K562 (cell line): ENCODE measurements at regions not wholly inside any gene's neighbourhood (a gene's known extent, or its start where the extent isn't known, plus 50 kb on each side); places are given as distances from the start of the nearest gene placed in this dataset.

Experiments used
- CTCF ChIP-seq, 3 experiments: IDR thresholded peaks in 2 of 3; conservative IDR thresholded peaks in 1 of 3; 2 replicates each; pipeline ENCODE4 v1.5.1; 2011 to 2012; ENCODE audit warnings: low read length in 3 of 3, mild to moderate bottlenecking in 3 of 3, control low read depth in 2 of 3, improper control_type of control experiment in 1 of 3, inconsistent platforms in 1 of 3, low read depth in 1 of 3, mixed read lengths in 1 of 3, moderate library complexity in 1 of 3; ENCODE audit not compliant: insufficient read depth in 2 of 3
- ELF1 ChIP-seq: fragments of 200-800 bp; sonication (Bioruptor generic); IDR thresholded peaks from 2 replicates; pipeline ENCODE4 v1.6.1; 2016; ENCODE audit warnings: missing genetic modification characterization, missing compliant biosample characterization
- GATA2 ChIP-seq: sonication (generic); formaldehyde crosslinking; IDR thresholded peaks from 2 replicates; pipeline ENCODE4 v1.4.0; 2020; ENCODE audit warnings: mild to moderate bottlenecking, missing genetic modification reagents
- GTF2F1 ChIP-seq: IDR thresholded peaks from 2 replicates; pipeline ENCODE4 v1.6.1; 2011; ENCODE audit warnings: low read depth, low read length, improper control_type of control experiment
- MLX ChIP-seq, 2 experiments: fragments of 450-650 bp in 1 of 2; sonication (generic) in 1 of 2; formaldehyde crosslinking; conservative IDR thresholded peaks; 2 replicates each; pipeline versions ENCODE4 v1.4.0 to v1.8.1; 2020 to 2022; ENCODE audit warnings: mild to moderate bottlenecking in 1 of 2, missing genetic modification reagents in 1 of 2
- RNF2 ChIP-seq: sonication (generic); IDR thresholded peaks from 2 replicates; pipeline ENCODE4 v1.6.1; 2016
- YY1 ChIP-seq, 3 experiments: IDR thresholded peaks; 2 replicates each; pipeline ENCODE4 v1.6.1; 2011; ENCODE audit warnings: low read length in 2 of 3, mild to moderate bottlenecking in 2 of 3, moderate library complexity in 2 of 3, borderline replicate concordance in 1 of 3, control low read depth in 1 of 3, low read depth in 1 of 3; ENCODE audit not compliant: insufficient read depth in 3 of 3, insufficient replicate concordance in 2 of 3, control insufficient read depth in 1 of 3, insufficient read length in 1 of 3; ENCODE audit errors: extremely low read depth in 1 of 3
- ZFP30 ChIP-seq: fragments of 250-450 bp; sonication (Bioruptor Pico); IDR thresholded peaks from 2 replicates; pipeline ENCODE4 v1.8.0; 2022; ENCODE audit warnings: moderate library complexity, mild to moderate bottlenecking, inconsistent platforms, borderline replicate concordance

- TF ChIP-seq ZFP30 (CRISPR knock-in tag) (no peak), RNF2 (no peak), CTCF (IDR thresholded peaks at IDR 0.05 in 2 of 3, conservative IDR thresholded peaks at IDR 0.05 in 1 of 3; ENCODE audit: insufficient read depth in 2 of 3, low read depth in 1 of 3, low read length in 3 of 3) (no peak), GATA2 (CRISPR knock-in tag) (no peak), GTF2F1 (no peak), MLX (CRISPR knock-in tag; conservative IDR thresholded peaks at IDR 0.05) (no peak), YY1 (IDR thresholded peaks at IDR 0.05; ENCODE audit: borderline replicate concordance in 1 of 3, control insufficient read depth in 1 of 3, extremely low read depth in 1 of 3, insufficient read depth in 3 of 3, insufficient read length in 1 of 3, insufficient replicate concordance in 2 of 3, low read depth in 1 of 3, low read length in 2 of 3) (no peak), ELF1 (tag) (no peak)
Measured at GRCh38 chr9:7443541-7443940, 356.0 kb downstream of the DMAC1 start.
